CMK (cell line): ENCODE measurements at regions not wholly inside any gene's neighbourhood (a gene's known extent, or its start where the extent isn't known, plus 50 kb on each side); places are given as distances from the start of the nearest gene placed in this dataset.
"Not testable (repeated sequence)": the region's sequence is repeated elsewhere in the genome, so short reads cannot be mapped to it uniquely, and the experiment has no call there.

Experiments used
- DNase-seq: peaks from one replicate; pipeline ENCODE4 v3.0.0-alpha.2; 2010; ENCODE audit warnings: low read depth

GRCh38 chr5:82754036-82754746 is 323.0 kb downstream of the TMEM167A start:
- no peak for DNase-seq

GRCh38 chr5:82753374-82753773 is 323.8 kb downstream of the TMEM167A start:
- no peak for DNase-seq

GRCh38 chr5:82749461-82749820 is 327.8 kb downstream of the TMEM167A start:
- DNase-seq: no peak

- DNase-seq: no peak
Observed at GRCh38 chr5:82748688-82749460, 328.3 kb downstream of the TMEM167A start.

- no peak for DNase-seq
Observed at GRCh38 chr5:82747986-82748385, 329.2 kb downstream of the TMEM167A start.

GRCh38 chr5:82745016-82745415 is 332.2 kb downstream of the TMEM167A start:
- DNase-seq: no peak

- no peak for DNase-seq
Observed at GRCh38 chr5:82738681-82739269, 338.4 kb downstream of the TMEM167A start.

GRCh38 chr5:82735160-82735789 is 341.9 kb downstream of the TMEM167A start:
- no peak for DNase-seq

GRCh38 chr5:82734347-82734746 is 342.8 kb downstream of the TMEM167A start:
- DNase-seq: no peak

- DNase-seq: no peak
Observed at GRCh38 chr5:82730913-82731312, 346.3 kb downstream of the TMEM167A start.

GRCh38 chr5:82728926-82729702 is 348.1 kb downstream of the TMEM167A start:
- DNase-seq: no peak

GRCh38 chr5:82723168-82723567 is 354.0 kb downstream of the TMEM167A start:
- DNase-seq: no peak

- DNase-seq: no peak
Observed at GRCh38 chr5:82721087-82721410, 356.1 kb downstream of the TMEM167A start.

- no peak for DNase-seq
Observed at GRCh38 chr5:82720213-82721086, 356.7 kb downstream of the TMEM167A start.

- DNase-seq: no peak
Observed at GRCh38 chr5:82719368-82719767, 357.8 kb downstream of the TMEM167A start.

GRCh38 chr5:82717738-82718137 is 359.5 kb downstream of the TMEM167A start:
- DNase-seq: no peak

GRCh38 chr5:82714732-82715131 is 362.5 kb downstream of the TMEM167A start:
- not testable (repeated sequence) for DNase-seq

- DNase-seq: no peak
Observed at GRCh38 chr5:82713811-82714210, 363.4 kb downstream of the TMEM167A start.

GRCh38 chr5:82707741-82708140 is 369.5 kb downstream of the TMEM167A start:
- no peak for DNase-seq

- no peak for DNase-seq
Observed at GRCh38 chr5:82704381-82704780, 372.8 kb downstream of the TMEM167A start.

GRCh38 chr5:82702046-82702445 is 375.1 kb downstream of the TMEM167A start:
- no peak for DNase-seq
